Keratinocyte (primary cell): ENCODE measurements at regions not wholly inside any gene's neighbourhood (a gene's known extent, or its start where the extent isn't known, plus 50 kb on each side); places are given as distances from the start of the nearest gene placed in this dataset.

Experiments
- DNase-seq: peaks from one replicate; pipeline ENCODE4 v3.0.0-alpha.2; 2011; ENCODE audit warnings: low read depth, missing footprints, low spot score
- FAIRE-seq: peaks from 2 replicates; lab custom pipeline; 2011; peaks lifted over from hg19 to GRCh38; lab: Jason Lieb, UNC
- H2AFZ ChIP-seq: 2 replicates; pipeline ENCODE4 v1.6.0; 2012; ENCODE audit warnings: low read length, control low read depth, inconsistent platforms; ENCODE audit not compliant: control insufficient read depth
- H3K27ac ChIP-seq: 2 replicates; pipeline ENCODE4 v1.5.1; 2011; ENCODE audit warnings: low read length; ENCODE audit not compliant: control insufficient read depth, insufficient read depth
- H3K27me3 ChIP-seq: 3 replicates; pipeline ENCODE4 v1.6.0; 2011; ENCODE audit warnings: low read length; ENCODE audit not compliant: control insufficient read depth, insufficient read depth; ENCODE audit errors: extremely low read depth
- H3K36me3 ChIP-seq, 2 experiments: 2 replicates in 1 of 2; 3 replicates in 1 of 2; pipeline ENCODE4 v1.5.1; 2011; ENCODE audit warnings: low read length in 2 of 2, mild to moderate bottlenecking in 1 of 2; ENCODE audit not compliant: control insufficient read depth in 2 of 2, insufficient read depth in 2 of 2; ENCODE audit errors: extremely low read depth in 1 of 2
- H3K4me1 ChIP-seq: 3 replicates; pipeline ENCODE4 v1.5.1; 2011; ENCODE audit warnings: low read length; ENCODE audit not compliant: control insufficient read depth, insufficient read depth; ENCODE audit errors: extremely low read depth
- H3K4me2 ChIP-seq: 3 replicates; pipeline ENCODE4 v1.6.0; 2011; ENCODE audit warnings: low read depth, low read length; ENCODE audit not compliant: control insufficient read depth, insufficient read depth; ENCODE audit errors: extremely low read depth
- H3K4me3 ChIP-seq, 3 experiments: fragments of 200-600 bp in 1 of 3; sonication (generic) in 1 of 3; 2 replicates in 2 of 3; 3 replicates in 1 of 3; pipeline ENCODE4 v1.5.1; 2011 to 2016; ENCODE audit warnings: low read length in 3 of 3, mild to moderate bottlenecking in 3 of 3, control low read depth in 2 of 3, inconsistent platforms in 1 of 3, low read depth in 1 of 3, mixed read lengths in 1 of 3, mixed run types in 1 of 3, moderate library complexity in 1 of 3; ENCODE audit not compliant: control insufficient read depth in 2 of 3, insufficient read depth in 2 of 3; ENCODE audit errors: extremely low read depth in 1 of 3
- H3K79me2 ChIP-seq: 2 replicates; pipeline ENCODE4 v1.6.0; 2012; ENCODE audit warnings: low read length; ENCODE audit not compliant: control insufficient read depth, insufficient read depth
- H3K9ac ChIP-seq: 3 replicates; pipeline ENCODE4 v1.6.0; 2011; ENCODE audit warnings: low read length; ENCODE audit not compliant: control insufficient read depth, insufficient read depth; ENCODE audit errors: extremely low read depth
- H3K9me1 ChIP-seq: 3 replicates; pipeline ENCODE4 v1.6.0; 2011; ENCODE audit warnings: low read length; ENCODE audit not compliant: control insufficient read depth, insufficient read depth; ENCODE audit errors: extremely low read depth
- H3K9me3 ChIP-seq: 2 replicates; pipeline ENCODE4 v1.5.1; 2012; ENCODE audit warnings: low read depth, low read length; ENCODE audit not compliant: control insufficient read depth
- H4K20me1 ChIP-seq: 3 replicates; pipeline ENCODE4 v1.6.0; 2011; ENCODE audit warnings: low read length; ENCODE audit not compliant: control insufficient read depth, insufficient read depth; ENCODE audit errors: extremely low read depth
- EZH2 ChIP-seq: IDR thresholded peaks from one replicate; pipeline ENCODE4 v1.6.1; 2012; ENCODE audit warnings: inconsistent platforms, mild to moderate bottlenecking, low read length, moderate library complexity
- dilution Hi-C: fragments of 300-500 bp; cut with MboI; formaldehyde crosslinking; loops from one replicate; pipeline ENCODE4 v1.7.0; 2020; ENCODE audit warnings: low sequenced_read_pairs; ENCODE audit not compliant: extremely low pct_ligation_motif_present
- TF ChIP-seq, protein P1 (sequence below), 3 experiments: IDR thresholded peaks in 1 of 3; conservative IDR thresholded peaks in 1 of 3; optimal IDR thresholded peaks in 1 of 3; 2 replicates in 2 of 3; 3 replicates in 1 of 3; pipeline versions ENCODE3 to v1.5.1; 2011; ENCODE audit warnings: low read length in 3 of 3, mild to moderate bottlenecking in 3 of 3, moderate library complexity in 2 of 3, control low read depth in 1 of 3, inconsistent platforms in 1 of 3; ENCODE audit not compliant: insufficient read depth in 2 of 3; ENCODE audit errors: extremely low read depth in 1 of 3

- no peak for FAIRE-seq
- dilution Hi-C loops: no loop called here
- no peaks in the 10 kb centered on the region for H3K4me1 ChIP-seq
Observed at GRCh38 chr1:78234496-78234895, 188.7 kb downstream of the GIPC2 start.

DNA sequence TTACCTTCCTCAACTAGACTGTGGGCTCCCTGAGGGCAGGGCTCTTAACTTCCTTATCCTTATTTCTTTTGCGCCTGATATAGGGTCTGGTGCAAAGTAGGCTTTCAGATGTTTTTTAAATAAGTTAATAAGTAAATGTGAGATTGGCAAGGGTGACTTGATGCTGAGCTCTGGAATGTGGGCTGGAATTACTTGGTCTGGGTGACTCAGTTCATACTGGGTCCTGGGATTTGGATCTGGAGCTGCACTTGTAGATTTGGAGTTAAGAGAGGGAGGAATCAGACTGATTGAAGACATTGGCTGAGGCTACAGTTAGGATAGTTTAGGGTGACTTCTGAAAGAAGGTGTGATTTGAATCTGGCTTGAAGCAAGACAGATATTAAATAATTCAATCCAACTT, 190.9 kb downstream of the GIPC2 start:
- Histone ChIP-seq H3K4me1 (no peaks in the 10 kb centered on the region), H3K27ac (no peak overlapping the region), H3K9me3 (no peaks in the 10 kb centered on the region), H3K9me1 (no peaks in the 10 kb centered on the region), H3K27me3 (no peaks in the 10 kb centered on the region), H4K20me1 (no peaks in the 10 kb centered on the region), H3K36me3 (no peaks in the 10 kb centered on the region), H3K9ac (no peak overlapping the region), H3K79me2 (no peaks in the 10 kb centered on the region), H2AFZ (no peak overlapping the region), H3K4me3 (no peak overlapping the region), H3K4me2 (no peak overlapping the region)
- DNase-seq (no peak), FAIRE-seq (no peak)
- dilution Hi-C loops: no loop called here
- TF ChIP-seq, protein P1, sequence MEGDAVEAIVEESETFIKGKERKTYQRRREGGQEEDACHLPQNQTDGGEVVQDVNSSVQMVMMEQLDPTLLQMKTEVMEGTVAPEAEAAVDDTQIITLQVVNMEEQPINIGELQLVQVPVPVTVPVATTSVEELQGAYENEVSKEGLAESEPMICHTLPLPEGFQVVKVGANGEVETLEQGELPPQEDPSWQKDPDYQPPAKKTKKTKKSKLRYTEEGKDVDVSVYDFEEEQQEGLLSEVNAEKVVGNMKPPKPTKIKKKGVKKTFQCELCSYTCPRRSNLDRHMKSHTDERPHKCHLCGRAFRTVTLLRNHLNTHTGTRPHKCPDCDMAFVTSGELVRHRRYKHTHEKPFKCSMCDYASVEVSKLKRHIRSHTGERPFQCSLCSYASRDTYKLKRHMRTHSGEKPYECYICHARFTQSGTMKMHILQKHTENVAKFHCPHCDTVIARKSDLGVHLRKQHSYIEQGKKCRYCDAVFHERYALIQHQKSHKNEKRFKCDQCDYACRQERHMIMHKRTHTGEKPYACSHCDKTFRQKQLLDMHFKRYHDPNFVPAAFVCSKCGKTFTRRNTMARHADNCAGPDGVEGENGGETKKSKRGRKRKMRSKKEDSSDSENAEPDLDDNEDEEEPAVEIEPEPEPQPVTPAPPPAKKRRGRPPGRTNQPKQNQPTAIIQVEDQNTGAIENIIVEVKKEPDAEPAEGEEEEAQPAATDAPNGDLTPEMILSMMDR (optimal IDR thresholded peaks at IDR 0.05 in 1 of 3, IDR thresholded peaks at IDR 0.05 in 1 of 3, conservative IDR thresholded peaks at IDR 0.05 in 1 of 3; ENCODE audit: extremely low read depth in 1 of 3, insufficient read depth in 2 of 3, low read length in 3 of 3): no peak
- TF ChIP-seq EZH2: no peak

More at GRCh38 chr1:78234496-78234895, 188.7 kb downstream of the GIPC2 start:
- no peak overlapping the region for H3K4me2 ChIP-seq
- H3K79me2 ChIP-seq: no peaks in the 10 kb centered on the region
- H2AFZ ChIP-seq: no peak overlapping the region
- no peaks in the 10 kb centered on the region for H3K9me1 ChIP-seq
- H3K9ac ChIP-seq: no peak overlapping the region
- H3K27me3 ChIP-seq: no peaks in the 10 kb centered on the region
- no peak for TF ChIP-seq EZH2
- TF ChIP-seq, protein P1 (optimal IDR thresholded peaks at IDR 0.05 in 1 of 3, IDR thresholded peaks at IDR 0.05 in 1 of 3, conservative IDR thresholded peaks at IDR 0.05 in 1 of 3; ENCODE audit: extremely low read depth in 1 of 3, insufficient read depth in 2 of 3, low read length in 3 of 3): no peak
- no peaks in the 10 kb centered on the region for H3K9me3 ChIP-seq
- H3K27ac ChIP-seq: no peak overlapping the region
- DNase-seq: no peak
- no peak overlapping the region for H3K4me3 ChIP-seq
- no peaks in the 10 kb centered on the region for H4K20me1 ChIP-seq
- H3K36me3 ChIP-seq: no peaks in the 10 kb centered on the region
